GM18511 (cell line): ENCODE measurements at regions not wholly inside any gene's neighbourhood (a gene's known extent, or its start where the extent isn't known, plus 50 kb on each side); places are given as distances from the start of the nearest gene placed in this dataset.

Source experiments
- ATAC-seq: cut with Tn5 transposase; IDR thresholded peaks from one replicate; pipeline ENCODE4 v1.9.1; 2021; ENCODE audit warnings: mild to moderate bottlenecking, moderate library complexity; ENCODE audit not compliant: unreplicated experiment

- ATAC-seq: no peak
Measured at GRCh38 chr6:122042380-122042779, 357.1 kb upstream of the HSF2 start.

- no peak for ATAC-seq
Measured at GRCh38 chr6:122042960-122043735, 356.3 kb upstream of the HSF2 start.

- no peak for ATAC-seq
Measured at GRCh38 chr6:122048570-122048969, 350.9 kb upstream of the HSF2 start.

- ATAC-seq: no peak
Measured at GRCh38 chr6:122049341-122049740, 350.1 kb upstream of the HSF2 start.

GRCh38 chr6:122050242-122050755, 349.2 kb upstream of the HSF2 start:
- ATAC-seq: no peak

- no peak for ATAC-seq
Measured at GRCh38 chr6:122052346-122052900, 347.0 kb upstream of the HSF2 start.

- ATAC-seq: no peak
Measured at GRCh38 chr6:122059918-122060317, 339.5 kb upstream of the HSF2 start.

GRCh38 chr6:122061855-122062254, 337.6 kb upstream of the HSF2 start:
- no peak for ATAC-seq

- no peak for ATAC-seq
Measured at GRCh38 chr6:122063076-122063475, 336.4 kb upstream of the HSF2 start.

- no peak for ATAC-seq
Measured at GRCh38 chr6:122063761-122064160, 335.7 kb upstream of the HSF2 start.

- no peak for ATAC-seq
Measured at GRCh38 chr6:122066200-122066599, 333.3 kb upstream of the HSF2 start.

- ATAC-seq: no peak
Measured at GRCh38 chr6:122068291-122068769, 331.1 kb upstream of the HSF2 start.

- no peak for ATAC-seq
Measured at GRCh38 chr6:122069932-122070331, 329.5 kb upstream of the HSF2 start.

- no peak for ATAC-seq
Measured at GRCh38 chr6:122072014-122072647, 327.3 kb upstream of the HSF2 start.

- ATAC-seq: no peak
Measured at GRCh38 chr6:122075084-122075838, 324.2 kb upstream of the HSF2 start.

- ATAC-seq: no peak
Measured at GRCh38 chr6:122075917-122076316, 323.5 kb upstream of the HSF2 start.

- peak; percentile 72 for ATAC-seq
Measured at GRCh38 chr6:122077603-122078002, 321.8 kb upstream of the HSF2 start.

- ATAC-seq: no peak
Measured at GRCh38 chr6:122078481-122078880, 321.0 kb upstream of the HSF2 start.

- ATAC-seq: no peak
Measured at GRCh38 chr6:122079916-122080315, 319.5 kb upstream of the HSF2 start.

- no peak for ATAC-seq
Measured at GRCh38 chr6:122081921-122082320, 317.5 kb upstream of the HSF2 start.

- no peak for ATAC-seq
Measured at GRCh38 chr6:122082370-122082769, 317.1 kb upstream of the HSF2 start.
